Activated naive CD4-positive, alpha-beta T cell treated with anti-CD3 and anti-CD28 coated beads, Interleukin-2, amount 50 U/mL, for 24 hours (primary cell): ENCODE measurements at regions not wholly inside any gene's neighbourhood (a gene's known extent, or its start where the extent isn't known, plus 50 kb on each side); places are given as distances from the start of the nearest gene placed in this dataset.

Source experiments
- H3K27ac Mint-ChIP-seq: one replicate; pipeline ENCODE4 v1.8.0; 2021; ENCODE audit warnings: mild to moderate bottlenecking, mixed read lengths
- H3K27me3 Mint-ChIP-seq: one replicate; pipeline ENCODE4 v1.8.0; 2021; ENCODE audit warnings: mixed read lengths
- H3K36me3 Mint-ChIP-seq: one replicate; pipeline ENCODE4 v1.8.0; 2021; ENCODE audit warnings: mixed read lengths
- H3K4me1 Mint-ChIP-seq: one replicate; pipeline ENCODE4 v1.8.0; 2021; ENCODE audit warnings: mixed read lengths
- H3K4me3 Mint-ChIP-seq: one replicate; pipeline ENCODE4 v1.8.0; 2021; ENCODE audit warnings: mild to moderate bottlenecking, mixed read lengths
- H3K9me3 Mint-ChIP-seq: one replicate; pipeline ENCODE4 v1.8.0; 2021; ENCODE audit warnings: mixed read lengths

GRCh38 chr7:109178342-109178741 is 608.7 kb downstream of the DNAJB9 start:
- H3K27me3 Mint-ChIP-seq, result no peaks in the 10 kb centered on the region
- H3K9me3 Mint-ChIP-seq, result no peaks in the 10 kb centered on the region
- H3K36me3 Mint-ChIP-seq, result no peaks in the 10 kb centered on the region
- H3K4me1 Mint-ChIP-seq, result no peaks in the 10 kb centered on the region
- H3K27ac Mint-ChIP-seq, result no peak overlapping the region
- H3K4me3 Mint-ChIP-seq, result no peak overlapping the region

GRCh38 chr7:109179601-109180000 is 609.9 kb downstream of the DNAJB9 start:
- no peak overlapping the region for H3K4me3 Mint-ChIP-seq
- H3K9me3 Mint-ChIP-seq, result no peaks in the 10 kb centered on the region
- H3K27ac Mint-ChIP-seq, result no peak overlapping the region
- no peaks in the 10 kb centered on the region for H3K4me1 Mint-ChIP-seq
- H3K36me3 Mint-ChIP-seq, result no peaks in the 10 kb centered on the region
- no peaks in the 10 kb centered on the region for H3K27me3 Mint-ChIP-seq

- Mint-ChIP-seq H3K27ac (no peak overlapping the region), H3K36me3 (no peaks in the 10 kb centered on the region), H3K9me3 (no peaks in the 10 kb centered on the region), H3K4me1 (no peaks in the 10 kb centered on the region), H3K4me3 (no peak overlapping the region), H3K27me3 (no peaks in the 10 kb centered on the region)
These were observed 621.2 kb downstream of the DNAJB9 start for GRCh38 chr7:109190766-109191398.

GRCh38 chr7:109206196-109206595 is 636.5 kb downstream of the DNAJB9 start:
- Mint-ChIP-seq H3K4me3 (no peak overlapping the region), H3K27ac (no peak overlapping the region), H3K4me1 (no peaks in the 10 kb centered on the region), H3K36me3 (no peaks in the 10 kb centered on the region), H3K27me3 (no peaks in the 10 kb centered on the region), H3K9me3 (peaks cover 6% of the 10 kb centered on the region)

GRCh38 chr7:109213081-109213480 is 643.4 kb downstream of the DNAJB9 start:
- H3K4me3 Mint-ChIP-seq, result no peak overlapping the region
- H3K4me1 Mint-ChIP-seq, result no peaks in the 10 kb centered on the region
- no peaks in the 10 kb centered on the region for H3K9me3 Mint-ChIP-seq
- no peaks in the 10 kb centered on the region for H3K27me3 Mint-ChIP-seq
- H3K36me3 Mint-ChIP-seq, result no peaks in the 10 kb centered on the region
- H3K27ac Mint-ChIP-seq, result no peak overlapping the region

GRCh38 chr7:109215341-109215740 is 645.7 kb downstream of the DNAJB9 start:
- Mint-ChIP-seq H3K9me3 (no peaks in the 10 kb centered on the region), H3K4me1 (no peaks in the 10 kb centered on the region), H3K4me3 (no peak overlapping the region), H3K27me3 (no peaks in the 10 kb centered on the region), H3K36me3 (no peaks in the 10 kb centered on the region), H3K27ac (no peak overlapping the region)

- Mint-ChIP-seq H3K4me1 (no peaks in the 10 kb centered on the region), H3K9me3 (no peaks in the 10 kb centered on the region), H3K36me3 (no peaks in the 10 kb centered on the region), H3K27ac (no peak overlapping the region), H3K27me3 (no peaks in the 10 kb centered on the region), H3K4me3 (no peak overlapping the region)
These were observed 654.4 kb downstream of the DNAJB9 start for GRCh38 chr7:109224100-109224499.

GRCh38 chr7:109226699-109227098 is 657.0 kb downstream of the DNAJB9 start:
- H3K4me1 Mint-ChIP-seq, result no peaks in the 10 kb centered on the region
- no peaks in the 10 kb centered on the region for H3K36me3 Mint-ChIP-seq
- no peaks in the 10 kb centered on the region for H3K9me3 Mint-ChIP-seq
- no peak overlapping the region for H3K27ac Mint-ChIP-seq
- no peaks in the 10 kb centered on the region for H3K27me3 Mint-ChIP-seq
- H3K4me3 Mint-ChIP-seq, result no peak overlapping the region

GRCh38 chr7:109235316-109235715 is 665.6 kb downstream of the DNAJB9 start:
- Mint-ChIP-seq H3K27ac (no peak overlapping the region), H3K4me3 (no peak overlapping the region), H3K4me1 (no peaks in the 10 kb centered on the region), H3K36me3 (no peaks in the 10 kb centered on the region), H3K27me3 (no peaks in the 10 kb centered on the region), H3K9me3 (no peaks in the 10 kb centered on the region)

GRCh38 chr7:109246330-109247077 is 676.8 kb downstream of the DNAJB9 start:
- no peaks in the 10 kb centered on the region for H3K9me3 Mint-ChIP-seq

GRCh38 chr7:109256762-109257560 is 687.3 kb downstream of the DNAJB9 start:
- Mint-ChIP-seq H3K4me1 (no peaks in the 10 kb centered on the region), H3K27me3 (no peaks in the 10 kb centered on the region), H3K27ac (no peak overlapping the region), H3K4me3 (no peak overlapping the region), H3K36me3 (no peaks in the 10 kb centered on the region), H3K9me3 (no peaks in the 10 kb centered on the region)

More at GRCh38 chr7:109246330-109247077, 676.8 kb downstream of the DNAJB9 start:
- H3K27me3 Mint-ChIP-seq, result no peaks in the 10 kb centered on the region
- H3K36me3 Mint-ChIP-seq, result no peaks in the 10 kb centered on the region
- no peak overlapping the region for H3K27ac Mint-ChIP-seq
- no peaks in the 10 kb centered on the region for H3K4me1 Mint-ChIP-seq
- H3K4me3 Mint-ChIP-seq, result no peak overlapping the region

- H3K4me3 Mint-ChIP-seq, result no peak overlapping the region
- no peaks in the 10 kb centered on the region for H3K9me3 Mint-ChIP-seq
- H3K27ac Mint-ChIP-seq, result no peak overlapping the region
- no peaks in the 10 kb centered on the region for H3K4me1 Mint-ChIP-seq
- H3K36me3 Mint-ChIP-seq, result no peaks in the 10 kb centered on the region
- H3K27me3 Mint-ChIP-seq, result no peaks in the 10 kb centered on the region
These were observed 689.5 kb downstream of the DNAJB9 start for GRCh38 chr7:109259151-109259550.

- H3K4me3 Mint-ChIP-seq, result no peak overlapping the region
- peaks cover 5% of the 10 kb centered on the region for H3K9me3 Mint-ChIP-seq
- no peaks in the 10 kb centered on the region for H3K4me1 Mint-ChIP-seq
- no peak overlapping the region for H3K27ac Mint-ChIP-seq
- H3K27me3 Mint-ChIP-seq, result no peaks in the 10 kb centered on the region
- no peaks in the 10 kb centered on the region for H3K36me3 Mint-ChIP-seq
These were observed 692.1 kb downstream of the DNAJB9 start for GRCh38 chr7:109261781-109262180.

- H3K9me3 Mint-ChIP-seq, result peaks cover 5% of the 10 kb centered on the region
- no peaks in the 10 kb centered on the region for H3K4me1 Mint-ChIP-seq
- H3K36me3 Mint-ChIP-seq, result no peaks in the 10 kb centered on the region
- no peak overlapping the region for H3K27ac Mint-ChIP-seq
- no peaks in the 10 kb centered on the region for H3K27me3 Mint-ChIP-seq
- H3K4me3 Mint-ChIP-seq, result no peak overlapping the region
These were observed 696.9 kb downstream of the DNAJB9 start for GRCh38 chr7:109266610-109267009.

- Mint-ChIP-seq H3K4me1 (no peaks in the 10 kb centered on the region), H3K4me3 (no peak overlapping the region), H3K27me3 (no peaks in the 10 kb centered on the region), H3K27ac (no peak overlapping the region), H3K9me3 (peaks cover 4% of the 10 kb centered on the region), H3K36me3 (no peaks in the 10 kb centered on the region)
These were observed 706.7 kb downstream of the DNAJB9 start for GRCh38 chr7:109276348-109276747.

GRCh38 chr7:109282726-109283125 is 713.1 kb downstream of the DNAJB9 start:
- Mint-ChIP-seq H3K36me3 (no peaks in the 10 kb centered on the region), H3K4me3 (no peak overlapping the region), H3K27ac (no peak overlapping the region), H3K4me1 (no peaks in the 10 kb centered on the region), H3K27me3 (no peaks in the 10 kb centered on the region), H3K9me3 (peaks cover 21% of the 10 kb centered on the region)
